Ovary (tissue), 7 donors: ENCODE measurements at regions not wholly inside any gene's neighbourhood (a gene's known extent, or its start where the extent isn't known, plus 50 kb on each side); places are given as distances from the start of the nearest gene placed in this dataset.

Source experiments
- DNase-seq, 5 donors: peaks; one replicate each; pipeline ENCODE4 v3.0.0-alpha.2; 2019 to 2020
- H3K27ac ChIP-seq, 2 donors: fragments of 200-600 bp; one replicate each; pipeline versions ENCODE4 v1.5.1 to v1.8.0; 2019 to 2022
- H3K27me3 ChIP-seq: fragments of 200-600 bp; one replicate; pipeline ENCODE4 v1.8.0; 2022
- H3K36me3 ChIP-seq: fragments of 200-600 bp; sonication (generic); one replicate; pipeline ENCODE4 v1.5.1; 2019
- H3K4me1 ChIP-seq: one replicate; pipeline ENCODE4 v1.8.1; 2013; ENCODE audit warnings: mild to moderate bottlenecking, moderate library complexity; ENCODE audit not compliant: insufficient read depth
- H3K4me3 ChIP-seq: fragments of 200-600 bp; sonication (generic); one replicate; pipeline ENCODE4 v1.5.1; 2017
- H3K9me3 ChIP-seq, 2 donors: fragments of 200-600 bp in 1 of 2; sonication (generic) in 1 of 2; one replicate each; pipeline versions ENCODE4 v1.5.1 to v1.8.1; 2013 to 2019; ENCODE audit warnings: mild to moderate bottlenecking in 1 of 2, moderate library complexity in 1 of 2
- EP300 ChIP-seq: sonication (generic); formaldehyde crosslinking; IDR thresholded peaks from one replicate; pipeline ENCODE4 v1.6.1; 2017; ENCODE audit warnings: antibody characterized with exemption
- POLR2A ChIP-seq: fragments of 450-650 bp; IDR thresholded peaks from one replicate; pipeline ENCODE4 v1.6.1; 2017; ENCODE audit warnings: antibody characterized with exemption, mild to moderate bottlenecking, moderate library complexity
- WGBS, 3 donors: extraction: QIAGEN DNeasy Blood & Tissue Kit in 1 of 3; methylation state at CpG; one replicate each; pipeline versions ENCODE4 v1.1.5 to v1.1.7; 2013 to 2017; 5-methylcytosine and 5-hydroxymethylcytosine counted together
- intact Hi-C, 4 donors: fragments of 100-400 bp; cut with DNase I; formaldehyde crosslinking; loops; one replicate each; pipeline versions ENCODE4 v1.11.0 to v1.15.1; 2022 to 2023
- TF ChIP-seq, protein P1 (sequence below), 3 donors: fragments of 450-650 bp in 2 of 3; fragments of 200-600 bp in 1 of 3; IDR thresholded peaks; one replicate each; pipeline versions ENCODE4 v1.5.1 to v1.8.0; 2016 to 2022; ENCODE audit warnings: antibody characterized with exemption in 3 of 3, mild to moderate bottlenecking in 1 of 3
- donor health status: DM: no; HTN: no; CAD: no; lungs with moderate emphysema.
- donor health status: DM: no; HTN: no; CAD: no.
- donor health status: Bipolar disorder and iron deficiency.
- donor health status: DM: no; HTN: no; CAD: no.
- donor health status: DM: yes; HTN: yes; CAD: no.

DNA sequence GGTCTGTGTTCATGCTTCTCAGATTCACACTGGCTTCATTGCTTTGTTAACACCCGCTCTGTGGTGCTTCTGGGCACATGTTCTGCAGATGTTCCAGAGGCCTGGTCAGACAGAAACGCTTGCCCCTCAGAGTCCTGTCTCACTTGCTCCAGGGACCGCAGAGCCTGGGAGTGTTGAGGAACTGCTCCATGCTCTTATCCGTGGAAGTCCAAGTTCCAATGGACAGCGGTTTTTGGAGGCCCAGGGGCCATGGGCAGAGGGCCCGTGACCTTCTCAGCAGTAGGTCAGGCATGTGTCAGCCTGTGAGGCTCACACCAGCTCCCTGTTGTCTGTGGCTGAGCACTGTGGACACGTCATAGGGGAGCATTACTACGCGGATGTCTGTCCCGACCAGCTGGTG, 364.7 kb upstream of the IRX1 start:
- no peak overlapping the region for H3K27ac ChIP-seq
- H3K36me3 ChIP-seq = no peaks in the 10 kb centered on the region
- H3K4me3 ChIP-seq = no peak overlapping the region
- TF ChIP-seq EP300 (no peak), POLR2A (no peak)
- TF ChIP-seq, protein P1, sequence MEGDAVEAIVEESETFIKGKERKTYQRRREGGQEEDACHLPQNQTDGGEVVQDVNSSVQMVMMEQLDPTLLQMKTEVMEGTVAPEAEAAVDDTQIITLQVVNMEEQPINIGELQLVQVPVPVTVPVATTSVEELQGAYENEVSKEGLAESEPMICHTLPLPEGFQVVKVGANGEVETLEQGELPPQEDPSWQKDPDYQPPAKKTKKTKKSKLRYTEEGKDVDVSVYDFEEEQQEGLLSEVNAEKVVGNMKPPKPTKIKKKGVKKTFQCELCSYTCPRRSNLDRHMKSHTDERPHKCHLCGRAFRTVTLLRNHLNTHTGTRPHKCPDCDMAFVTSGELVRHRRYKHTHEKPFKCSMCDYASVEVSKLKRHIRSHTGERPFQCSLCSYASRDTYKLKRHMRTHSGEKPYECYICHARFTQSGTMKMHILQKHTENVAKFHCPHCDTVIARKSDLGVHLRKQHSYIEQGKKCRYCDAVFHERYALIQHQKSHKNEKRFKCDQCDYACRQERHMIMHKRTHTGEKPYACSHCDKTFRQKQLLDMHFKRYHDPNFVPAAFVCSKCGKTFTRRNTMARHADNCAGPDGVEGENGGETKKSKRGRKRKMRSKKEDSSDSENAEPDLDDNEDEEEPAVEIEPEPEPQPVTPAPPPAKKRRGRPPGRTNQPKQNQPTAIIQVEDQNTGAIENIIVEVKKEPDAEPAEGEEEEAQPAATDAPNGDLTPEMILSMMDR (IDR thresholded peaks at IDR 0.05) = no peak
- WGBS, 3 donors = 78 to 89% (median 82%) methylated on average over 10 of the region's 10 CpGs
- DNase-seq = no peak
- H3K4me1 ChIP-seq = no peaks in the 10 kb centered on the region
- H3K9me3 ChIP-seq = no peaks in the 10 kb centered on the region
- no peaks in the 10 kb centered on the region for H3K27me3 ChIP-seq
- intact Hi-C loops = no loop called here

DNA sequence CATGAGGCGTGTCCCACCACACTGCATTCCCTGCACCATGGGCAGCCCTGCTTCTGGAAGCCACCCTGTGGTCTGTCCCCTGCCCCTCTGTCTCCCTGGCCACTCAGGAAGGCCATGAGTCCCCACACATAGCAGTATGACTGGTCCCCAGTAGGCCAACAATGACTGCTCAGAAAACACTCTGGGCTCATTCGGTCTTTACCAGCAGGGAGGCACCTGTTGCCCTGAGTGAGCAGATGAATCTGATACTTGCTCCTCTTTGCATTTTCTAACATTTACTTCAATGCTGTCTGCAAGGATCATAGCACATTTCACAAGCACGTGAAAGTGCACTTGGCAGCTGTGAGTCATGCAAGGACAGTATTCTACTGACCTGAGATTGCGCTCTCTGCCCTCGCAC, 365.4 kb upstream of the IRX1 start:
- intact Hi-C loops = no loop called here
- no peak for DNase-seq
- no peak for TF ChIP-seq POLR2A
- TF ChIP-seq, protein P1 (IDR thresholded peaks at IDR 0.05) = no peak

DNA sequence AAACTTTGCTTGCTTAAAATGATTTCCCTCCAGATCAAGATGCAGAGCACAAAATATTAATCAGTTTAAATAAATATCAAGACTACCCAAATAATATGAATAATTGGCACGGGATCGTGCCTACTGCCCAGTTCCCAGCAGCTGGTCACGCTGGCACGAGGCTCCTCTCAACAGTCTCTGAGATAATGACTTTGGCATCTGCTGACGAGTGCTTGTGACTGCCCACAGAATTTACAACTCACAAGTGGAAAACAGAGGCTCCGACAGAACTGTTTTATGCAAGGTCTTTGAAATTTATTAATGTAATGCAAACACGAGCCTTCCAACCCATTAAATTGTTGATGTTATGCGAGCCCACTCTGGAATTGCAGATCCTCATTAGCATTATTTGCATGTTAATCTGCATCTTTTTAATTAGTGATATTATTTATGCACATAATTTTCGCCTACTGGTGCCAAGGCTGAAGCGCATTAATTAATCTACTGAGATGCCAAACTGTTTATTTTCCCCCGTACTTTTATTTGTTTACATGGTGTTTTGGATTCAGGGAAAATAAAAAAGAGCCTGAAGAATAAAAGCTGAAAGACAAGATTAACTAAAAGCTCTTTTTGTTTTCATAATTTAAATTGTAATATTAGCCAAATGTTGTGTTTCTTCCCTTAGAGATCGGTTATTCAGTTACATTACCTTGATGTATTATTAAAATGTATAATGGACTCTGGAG, 369.3 kb upstream of the IRX1 start:
- Histone ChIP-seq H3K36me3 (no peaks in the 10 kb centered on the region), H3K9me3 (no peaks in the 10 kb centered on the region), H3K27me3 (no peaks in the 10 kb centered on the region), H3K27ac (no peak overlapping the region), H3K4me3 (no peak overlapping the region), H3K4me1 (no peaks in the 10 kb centered on the region)
- 51 to 69% (median 60%) methylated on average over 12 of the region's 12 CpGs for WGBS, 3 donors
- intact Hi-C loops = no loop called here
- TF ChIP-seq POLR2A = no peak
- no peak for TF ChIP-seq EP300
- TF ChIP-seq, protein P1 (IDR thresholded peaks at IDR 0.05) = no peak
- no peak for DNase-seq

More for the DNA sequence above, 365.4 kb upstream of the IRX1 start:
- WGBS, 3 donors = 79 to 87% (median 83%) methylated on average over 5 of the region's 5 CpGs
- no peaks in the 10 kb centered on the region for H3K4me1 ChIP-seq
- H3K9me3 ChIP-seq = no peaks in the 10 kb centered on the region
- no peaks in the 10 kb centered on the region for H3K27me3 ChIP-seq
- no peaks in the 10 kb centered on the region for H3K36me3 ChIP-seq
- no peak overlapping the region for H3K4me3 ChIP-seq
- no peak overlapping the region for H3K27ac ChIP-seq

DNA sequence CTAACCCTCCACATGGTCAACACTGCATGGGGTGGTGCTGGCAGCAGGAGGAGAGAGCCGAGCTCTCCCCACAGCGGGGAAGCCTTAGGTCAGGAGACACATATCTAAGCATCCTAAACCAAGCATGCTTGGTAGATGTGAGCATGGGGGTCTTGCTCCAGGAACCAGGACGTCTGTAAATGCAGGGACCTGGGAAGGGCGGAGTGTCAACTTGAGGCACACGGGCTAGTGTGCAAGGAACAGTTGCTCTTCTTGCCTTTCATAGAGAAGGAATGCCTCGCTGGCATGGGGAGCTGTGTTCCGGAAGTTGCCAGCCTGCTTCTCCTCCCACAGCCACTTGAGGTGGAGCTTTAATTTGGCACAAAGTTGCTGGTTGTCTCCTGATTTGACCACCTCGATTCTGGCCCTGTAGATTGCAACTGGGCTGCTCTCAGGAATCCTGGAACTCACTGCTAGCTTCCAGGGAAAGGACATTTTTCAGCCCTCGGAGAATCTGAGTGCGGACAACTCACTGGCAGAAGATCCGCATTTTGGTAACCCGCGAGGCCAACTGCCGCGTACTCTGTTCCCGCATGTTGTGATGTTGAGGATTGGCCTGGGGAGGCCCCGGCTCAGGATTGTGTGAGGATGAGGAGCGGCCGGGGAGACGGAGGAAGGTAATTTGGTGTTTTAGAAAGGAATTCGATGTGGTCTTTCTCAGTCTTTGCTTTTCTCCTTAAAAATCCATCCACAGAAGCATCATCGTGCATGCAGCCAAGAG, 370.3 kb upstream of the IRX1 start:
- intact Hi-C loops = no loop called here
- no peak for DNase-seq
- WGBS, 3 donors = 77 to 87% (median 86%) methylated on average over 22 of the region's 22 CpGs
- Histone ChIP-seq H3K27me3 (no peaks in the 10 kb centered on the region), H3K27ac (no peak overlapping the region), H3K36me3 (no peaks in the 10 kb centered on the region), H3K9me3 (no peaks in the 10 kb centered on the region), H3K4me3 (no peak overlapping the region), H3K4me1 (no peaks in the 10 kb centered on the region)
- TF ChIP-seq, protein P1 (IDR thresholded peaks at IDR 0.05) = no peak
- TF ChIP-seq POLR2A (no peak), EP300 (no peak)
